ENCODE measurements at regions not wholly inside any gene's neighbourhood (a gene's known extent, or its start where the extent isn't known, plus 50 kb on each side); places are given as distances from the start of the nearest gene placed in this dataset.

DNA sequence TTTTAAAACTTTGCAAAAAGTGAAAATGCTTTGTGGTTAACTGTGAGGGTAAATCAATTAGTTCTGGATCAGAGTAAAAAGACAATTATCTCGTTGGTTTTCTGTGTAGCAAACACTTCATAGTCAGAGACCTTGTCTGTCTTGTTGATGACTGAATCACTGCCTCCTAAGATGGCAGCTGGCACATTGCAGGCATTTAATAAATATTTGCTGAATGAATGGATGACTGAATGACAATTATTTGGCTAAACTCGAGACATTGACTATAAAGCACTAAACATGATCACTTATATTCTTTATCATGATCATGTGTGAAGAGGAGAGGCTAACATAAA, 96.2 kb downstream of the MAIP1 start:
- Histone ChIP-seq H3K4me2 (ENCODE audit: low read length) (no peak overlapping the region), H3K36me3 (ENCODE audit: control insufficient read depth, insufficient read depth, low read length) (no peaks in the 10 kb centered on the region), H3K4me1 (no peaks in the 10 kb centered on the region), H3K79me2 (no peaks in the 10 kb centered on the region), H2AFZ (no peak overlapping the region), H3K4me3 (ENCODE audit: low read depth, low read length) (no peak overlapping the region), H3K27me3 (ENCODE audit: control insufficient read depth, insufficient read depth, low read length) (no peaks in the 10 kb centered on the region), H3K9ac (no peak overlapping the region), H3K9me3 (ENCODE audit: control insufficient read depth, low read length) (no peaks in the 10 kb centered on the region), H3K27ac (no peak overlapping the region)
- TF ChIP-seq CTCF (IDR thresholded peaks at IDR 0.05) = no peak

- no peak overlapping the region for H2AFZ ChIP-seq
- H3K9ac ChIP-seq = no peak overlapping the region
- H3K27me3 ChIP-seq (ENCODE audit: control insufficient read depth, insufficient read depth, low read length) = no peaks in the 10 kb centered on the region
- no peak for TF ChIP-seq CTCF (IDR thresholded peaks at IDR 0.05)
- H3K36me3 ChIP-seq (ENCODE audit: control insufficient read depth, insufficient read depth, low read length) = no peaks in the 10 kb centered on the region
- no peak overlapping the region for H3K4me2 ChIP-seq (ENCODE audit: low read length)
- H3K9me3 ChIP-seq (ENCODE audit: control insufficient read depth, low read length) = no peaks in the 10 kb centered on the region
- H3K79me2 ChIP-seq = no peaks in the 10 kb centered on the region
- no peak overlapping the region for H3K4me3 ChIP-seq (ENCODE audit: low read depth, low read length)
- H3K4me1 ChIP-seq = no peaks in the 10 kb centered on the region
- H3K27ac ChIP-seq = no peak overlapping the region
These were observed 97.2 kb downstream of the MAIP1 start for GRCh38 chr2:200052627-200053026.

DNA sequence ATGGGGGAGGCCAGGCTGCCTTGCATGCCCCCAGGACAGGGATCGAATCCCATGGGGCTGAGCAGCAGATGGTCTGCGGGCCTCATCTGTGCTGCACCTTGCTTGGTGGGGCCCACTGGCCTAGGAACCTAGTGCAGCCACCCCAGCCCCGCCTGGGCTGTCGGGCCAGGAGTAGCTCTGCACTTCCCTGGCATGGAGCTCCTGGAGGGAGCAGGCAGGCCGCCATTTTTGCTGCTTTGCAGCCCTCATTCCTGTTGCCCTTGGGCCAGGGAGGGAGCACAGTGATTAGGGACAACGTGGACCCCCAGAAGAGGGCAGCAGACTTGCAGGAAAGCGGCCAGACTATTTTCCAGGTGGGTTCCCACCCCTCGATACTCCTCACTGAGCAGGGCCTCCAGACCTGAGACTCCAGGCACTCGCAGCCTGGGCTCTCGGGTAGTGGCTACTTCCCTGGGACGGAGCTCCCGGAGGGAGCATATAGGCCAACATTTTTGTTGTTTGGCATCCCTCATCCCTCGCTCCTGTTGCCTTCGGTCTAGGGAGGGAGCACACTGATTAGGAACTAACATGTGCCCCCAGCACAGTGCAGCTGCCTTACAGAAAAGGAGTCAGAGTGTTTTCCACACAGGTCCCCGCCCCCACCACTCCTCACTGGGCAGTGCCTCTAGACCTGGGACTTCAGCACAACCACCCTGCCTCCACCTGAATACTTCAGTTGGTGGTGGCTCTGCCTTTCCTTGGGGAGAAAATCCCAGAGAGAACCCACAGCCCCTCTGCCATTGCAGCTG, 99.5 kb downstream of the MAIP1 start:
- Histone ChIP-seq H3K27me3 (ENCODE audit: control insufficient read depth, insufficient read depth, low read length) (no peaks in the 10 kb centered on the region), H3K9ac (no peak overlapping the region), H2AFZ (no peak overlapping the region), H3K4me2 (ENCODE audit: low read length) (no peak overlapping the region), H3K4me3 (ENCODE audit: low read depth, low read length) (no peak overlapping the region), H3K9me3 (ENCODE audit: control insufficient read depth, low read length) (no peaks in the 10 kb centered on the region), H3K36me3 (ENCODE audit: control insufficient read depth, insufficient read depth, low read length) (no peaks in the 10 kb centered on the region), H3K79me2 (no peaks in the 10 kb centered on the region), H3K4me1 (no peaks in the 10 kb centered on the region), H3K27ac (no peak overlapping the region)
- no peak for TF ChIP-seq CTCF (IDR thresholded peaks at IDR 0.05)

GRCh38 chr2:200056105-200056504, 100.7 kb downstream of the MAIP1 start:
- H3K4me1 ChIP-seq = no peaks in the 10 kb centered on the region
- H3K36me3 ChIP-seq (ENCODE audit: control insufficient read depth, insufficient read depth, low read length) = no peaks in the 10 kb centered on the region
- no peaks in the 10 kb centered on the region for H3K79me2 ChIP-seq
- no peak overlapping the region for H2AFZ ChIP-seq
- TF ChIP-seq CTCF (IDR thresholded peaks at IDR 0.05) = no peak
- no peak overlapping the region for H3K4me3 ChIP-seq (ENCODE audit: low read depth, low read length)
- no peak overlapping the region for H3K27ac ChIP-seq
- H3K27me3 ChIP-seq (ENCODE audit: control insufficient read depth, insufficient read depth, low read length) = no peaks in the 10 kb centered on the region
- H3K4me2 ChIP-seq (ENCODE audit: low read length) = no peak overlapping the region
- no peak overlapping the region for H3K9ac ChIP-seq
- no peaks in the 10 kb centered on the region for H3K9me3 ChIP-seq (ENCODE audit: control insufficient read depth, low read length)

GRCh38 chr2:200063155-200063554, 107.8 kb downstream of the MAIP1 start:
- Histone ChIP-seq H3K27ac (no peak overlapping the region), H3K4me2 (ENCODE audit: low read length) (no peak overlapping the region), H3K36me3 (ENCODE audit: control insufficient read depth, insufficient read depth, low read length) (no peaks in the 10 kb centered on the region), H3K79me2 (no peaks in the 10 kb centered on the region), H3K9me3 (ENCODE audit: control insufficient read depth, low read length) (no peaks in the 10 kb centered on the region), H3K9ac (no peak overlapping the region), H3K4me3 (ENCODE audit: low read depth, low read length) (no peak overlapping the region), H2AFZ (no peak overlapping the region), H3K27me3 (ENCODE audit: control insufficient read depth, insufficient read depth, low read length) (no peaks in the 10 kb centered on the region), H3K4me1 (no peaks in the 10 kb centered on the region)
- no peak for TF ChIP-seq CTCF (IDR thresholded peaks at IDR 0.05)

Data from parathyroid adenoma (tissue), 2 donors.